Tibial artery (tissue), 4 donors: ENCODE measurements at regions not wholly inside any gene's neighbourhood (a gene's known extent, or its start where the extent isn't known, plus 50 kb on each side); places are given as distances from the start of the nearest gene placed in this dataset.
A peak's percentile ranks its signal among the peaks of the same experiment; 100 is the strongest.

Experiments used
- DNase-seq, 2 donors: peaks; one replicate each; pipeline ENCODE4 v3.0.0-alpha.2; 2019
- H3K27ac ChIP-seq, 2 donors: fragments of 200-600 bp; sonication (generic) in 1 of 2; 1 replicate in 1 of 2; 2 replicates in 1 of 2; pipeline ENCODE4 v1.5.1; 2018 to 2019; ENCODE audit warnings: mild to moderate bottlenecking in 1 of 2
- H3K27me3 ChIP-seq, 2 donors: fragments of 200-600 bp; sonication (generic) in 1 of 2; one replicate each; pipeline versions ENCODE4 v1.5.1 to v1.6.0; 2016 to 2019
- H3K36me3 ChIP-seq, 3 donors: fragments of 200-600 bp; sonication (generic) in 2 of 3; one replicate each; pipeline ENCODE4 v1.5.1; 2016 to 2019; ENCODE audit warnings: mild to moderate bottlenecking in 2 of 3
- H3K4me1 ChIP-seq, 4 donors: fragments of 200-600 bp; sonication (generic) in 2 of 4; 1 replicate in 3 of 4; 2 replicates in 1 of 4; pipeline ENCODE4 v1.5.1; 2016 to 2019
- H3K4me3 ChIP-seq, 2 donors: fragments of 200-600 bp; sonication (generic) in 1 of 2; 1 replicate in 1 of 2; 2 replicates in 1 of 2; pipeline ENCODE4 v1.5.1; 2018 to 2019; ENCODE audit warnings: mild to moderate bottlenecking in 2 of 2
- H3K9me3 ChIP-seq, 3 donors: fragments of 200-600 bp; sonication (generic) in 1 of 3; one replicate each; pipeline ENCODE4 v1.5.1; 2016 to 2019
- intact Hi-C: fragments of 100-400 bp; cut with DNase I; formaldehyde crosslinking; loops from one replicate; pipeline ENCODE4 v1.15.0; 2023; ENCODE audit warnings: low total_unique reads
- TF ChIP-seq, protein P1 (sequence below), 2 experiments: fragments of 200-600 bp in 1 of 2; fragments of 450-650 bp in 1 of 2; IDR thresholded peaks; one replicate each; pipeline ENCODE4 v1.5.1; 2017 to 2019; ENCODE audit warnings: antibody characterized with exemption in 2 of 2, mild to moderate bottlenecking in 1 of 2, moderate library complexity in 1 of 2

DNA sequence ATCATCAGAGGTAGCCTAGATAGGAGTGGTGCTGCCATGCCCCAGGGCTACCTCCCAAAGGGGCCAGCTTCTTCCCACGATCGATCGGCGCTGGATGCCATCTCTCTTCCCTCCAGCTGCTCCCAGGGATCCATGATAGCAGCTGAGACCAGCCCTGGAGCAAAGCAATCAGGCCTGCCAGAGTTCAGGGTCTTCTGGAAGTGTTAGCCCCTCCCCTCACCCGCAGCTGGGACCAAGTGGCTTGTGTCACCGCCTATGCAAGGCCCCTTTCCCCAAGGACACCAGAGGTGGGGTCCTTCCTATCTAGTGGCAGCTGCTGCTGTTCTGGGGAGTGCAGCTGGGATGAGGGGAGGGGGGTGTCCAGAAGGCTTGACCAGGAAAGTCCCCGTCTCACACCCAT, 87.0 kb downstream of the IRF2BPL start:
- Histone ChIP-seq H3K9me3 (no peaks in the 10 kb centered on the region), H3K27me3 (no peaks in the 10 kb centered on the region), H3K27ac (no peak overlapping the region), H3K4me3 (no peak overlapping the region), H3K36me3 (no peaks in the 10 kb centered on the region), H3K4me1 (peaks cover 0 to 34% (median 24%) of the 10 kb centered on the region in 4 donors)
- TF ChIP-seq, protein P1, sequence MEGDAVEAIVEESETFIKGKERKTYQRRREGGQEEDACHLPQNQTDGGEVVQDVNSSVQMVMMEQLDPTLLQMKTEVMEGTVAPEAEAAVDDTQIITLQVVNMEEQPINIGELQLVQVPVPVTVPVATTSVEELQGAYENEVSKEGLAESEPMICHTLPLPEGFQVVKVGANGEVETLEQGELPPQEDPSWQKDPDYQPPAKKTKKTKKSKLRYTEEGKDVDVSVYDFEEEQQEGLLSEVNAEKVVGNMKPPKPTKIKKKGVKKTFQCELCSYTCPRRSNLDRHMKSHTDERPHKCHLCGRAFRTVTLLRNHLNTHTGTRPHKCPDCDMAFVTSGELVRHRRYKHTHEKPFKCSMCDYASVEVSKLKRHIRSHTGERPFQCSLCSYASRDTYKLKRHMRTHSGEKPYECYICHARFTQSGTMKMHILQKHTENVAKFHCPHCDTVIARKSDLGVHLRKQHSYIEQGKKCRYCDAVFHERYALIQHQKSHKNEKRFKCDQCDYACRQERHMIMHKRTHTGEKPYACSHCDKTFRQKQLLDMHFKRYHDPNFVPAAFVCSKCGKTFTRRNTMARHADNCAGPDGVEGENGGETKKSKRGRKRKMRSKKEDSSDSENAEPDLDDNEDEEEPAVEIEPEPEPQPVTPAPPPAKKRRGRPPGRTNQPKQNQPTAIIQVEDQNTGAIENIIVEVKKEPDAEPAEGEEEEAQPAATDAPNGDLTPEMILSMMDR (IDR thresholded peaks at IDR 0.05), result no peak
- no peak for DNase-seq
- intact Hi-C loops, result no loop called here

DNA sequence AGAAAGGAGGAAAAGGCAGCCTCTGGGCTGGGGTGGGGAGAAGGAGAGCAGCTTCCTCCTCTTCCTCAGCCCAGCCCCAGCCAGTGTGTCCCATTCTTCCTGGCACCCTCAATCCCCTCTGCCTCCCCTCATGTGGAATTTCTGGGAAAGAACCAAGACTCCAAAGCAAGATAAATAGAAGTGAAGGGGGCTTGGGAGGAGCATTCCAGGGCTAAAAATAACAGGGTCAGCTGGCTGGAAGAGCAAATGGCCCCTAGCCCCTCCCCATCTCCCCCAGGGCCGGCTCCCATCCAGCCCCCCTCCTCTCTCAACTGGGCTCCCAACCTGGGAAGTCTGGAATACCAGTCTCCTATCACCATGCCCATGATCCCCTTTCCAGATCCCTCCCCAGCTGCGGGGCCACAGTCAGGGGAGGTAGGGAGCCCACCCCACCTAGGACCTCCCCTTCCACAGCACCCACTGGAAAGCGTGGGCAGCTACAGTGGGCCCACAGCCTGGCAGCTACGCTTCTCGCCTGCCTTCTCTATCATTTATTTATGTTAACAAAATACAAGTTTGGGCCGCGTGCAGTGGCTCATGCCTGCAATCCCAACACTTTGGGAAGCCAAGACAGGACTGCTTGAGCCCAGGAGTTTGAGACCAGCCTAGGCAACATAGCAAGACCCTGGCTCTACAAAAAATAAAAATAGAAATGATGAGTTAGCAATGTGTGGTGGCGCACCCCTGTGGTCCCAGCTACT, 88.3 kb downstream of the IRF2BPL start:
- Histone ChIP-seq H3K27ac (peak overlapping the region; percentile 15 to 21), H3K27me3 (no peaks in the 10 kb centered on the region), H3K4me1 (peaks cover 0 to 36% (median 25%) of the 10 kb centered on the region in 4 donors), H3K36me3 (no peaks in the 10 kb centered on the region), H3K4me3 (no peak overlapping the region), H3K9me3 (no peaks in the 10 kb centered on the region)
- no peak for DNase-seq
- TF ChIP-seq, protein P1 (IDR thresholded peaks at IDR 0.05), result no peak
- intact Hi-C loops, result no loop called here

DNA sequence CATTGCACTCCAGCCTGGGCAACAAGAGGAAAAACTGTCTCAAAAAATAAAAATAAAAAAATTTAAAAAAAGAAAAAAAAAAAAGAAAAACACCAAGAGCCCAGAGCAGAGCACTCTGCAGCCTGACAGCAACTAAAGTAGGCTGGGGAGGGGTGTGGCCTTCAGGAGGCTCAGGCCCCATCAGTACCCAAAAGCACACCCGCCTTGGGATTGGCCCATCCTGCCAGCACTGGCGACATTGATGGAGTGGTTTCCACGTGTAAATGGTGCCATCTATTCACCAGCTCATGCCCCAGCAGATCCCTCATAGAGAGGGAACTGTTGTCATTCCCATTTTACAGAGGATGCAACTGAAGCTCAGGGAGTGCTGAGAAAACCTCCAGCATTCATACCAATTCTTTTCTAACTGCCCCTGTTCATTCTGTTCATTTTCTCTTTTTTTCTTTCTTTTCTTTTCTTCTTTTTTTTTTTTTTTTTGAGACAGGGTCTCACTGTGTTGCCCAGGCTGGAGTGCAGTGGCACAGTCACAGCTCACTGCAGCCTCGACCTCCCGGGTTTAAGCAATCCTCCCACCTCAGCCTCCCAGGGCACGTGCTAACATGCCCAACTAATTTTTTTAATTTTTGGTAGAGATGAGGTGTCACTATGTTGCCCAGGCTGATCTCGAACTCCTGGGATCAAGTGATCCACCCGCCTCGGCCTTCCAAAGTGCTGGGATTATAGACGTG, 89.3 kb downstream of the IRF2BPL start:
- no peak for DNase-seq
- Histone ChIP-seq H3K27me3 (no peaks in the 10 kb centered on the region), H3K4me3 (no peak overlapping the region), H3K27ac (no peak overlapping the region), H3K9me3 (no peaks in the 10 kb centered on the region), H3K36me3 (no peaks in the 10 kb centered on the region), H3K4me1 (peaks cover 0 to 36% (median 25%) of the 10 kb centered on the region in 4 donors)
- intact Hi-C loops, result no loop called here
- TF ChIP-seq, protein P1 (IDR thresholded peaks at IDR 0.05), result no peak

DNA sequence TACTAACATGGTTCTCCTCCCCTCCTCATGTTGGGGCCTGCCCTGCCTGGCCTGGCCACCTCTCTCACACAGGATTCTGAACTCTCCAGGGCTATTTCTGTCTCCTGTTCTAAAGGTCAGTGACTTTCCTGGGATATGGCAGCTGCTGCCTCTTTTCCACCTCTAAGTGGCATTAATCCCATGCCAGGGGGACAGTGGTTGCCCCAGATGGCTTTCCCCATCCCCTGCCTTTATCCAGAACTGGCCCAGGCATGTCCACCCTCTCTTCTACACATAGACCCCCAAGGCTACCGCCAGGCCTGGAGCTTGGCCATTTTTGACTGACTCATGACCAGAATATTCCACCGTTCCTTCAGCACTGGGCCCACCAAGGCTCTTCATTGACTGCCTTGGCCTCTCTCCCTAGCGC, 90.4 kb downstream of the IRF2BPL start:
- TF ChIP-seq, protein P1 (IDR thresholded peaks at IDR 0.05), result no peak
- no peaks in the 10 kb centered on the region for H3K9me3 ChIP-seq
- H3K4me1 ChIP-seq, result peaks cover 0 to 36% (median 25%) of the 10 kb centered on the region in 4 donors
- no peaks in the 10 kb centered on the region for H3K36me3 ChIP-seq
- intact Hi-C loops, result no loop called here
- DNase-seq, result no peak
- H3K4me3 ChIP-seq, result no peak overlapping the region
- H3K27me3 ChIP-seq, result no peaks in the 10 kb centered on the region
- H3K27ac ChIP-seq, result peak overlapping the region; percentile 26 to 50

DNA sequence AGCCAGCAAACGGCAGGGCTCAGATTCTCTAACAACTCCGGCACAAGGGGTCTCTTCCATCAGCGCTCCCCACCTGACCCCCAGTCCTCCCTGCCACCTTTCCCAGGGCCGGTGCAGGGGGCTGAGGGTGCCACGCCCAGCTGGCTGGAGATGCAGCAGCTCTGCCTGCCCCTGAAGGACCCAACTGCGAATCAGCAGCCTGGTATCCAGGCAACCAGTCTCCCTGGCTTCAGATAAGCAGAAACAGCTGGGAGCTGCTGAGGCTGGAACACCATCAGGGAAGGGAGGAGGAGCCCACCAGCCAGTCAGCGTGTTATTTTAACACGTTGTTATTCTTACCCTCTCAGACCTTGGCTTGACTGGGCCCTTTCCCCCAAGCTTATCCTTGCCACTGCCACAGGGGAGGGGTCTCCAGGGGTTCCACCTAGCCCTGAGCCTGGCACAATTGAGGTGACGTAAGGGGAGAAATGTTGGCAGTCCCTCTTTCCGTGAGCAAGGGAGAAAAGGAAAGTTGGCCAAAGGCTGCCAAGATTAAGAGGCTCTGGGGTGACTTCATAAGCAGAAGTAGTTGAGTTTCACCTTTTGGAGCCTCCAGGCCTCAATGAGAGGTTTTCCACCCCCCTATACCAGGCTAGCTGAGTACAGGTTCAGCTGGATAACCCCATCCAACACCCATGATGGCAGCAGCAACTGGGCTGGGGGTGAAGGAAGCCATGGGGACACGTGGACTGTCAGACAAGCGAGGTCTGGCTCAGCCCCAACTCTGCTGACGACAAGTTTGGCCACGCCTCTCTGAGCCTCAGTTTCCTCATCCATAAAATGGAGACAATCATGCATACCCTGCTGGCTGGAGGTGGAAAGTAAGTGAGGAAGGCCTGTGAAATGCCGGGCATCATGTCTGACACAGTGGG, 91.1 kb downstream of the IRF2BPL start:
- TF ChIP-seq, protein P1 (IDR thresholded peaks at IDR 0.05), result no peak
- intact Hi-C loops, result no loop called here
- peak; percentile 50 to 83 for DNase-seq
- Histone ChIP-seq H3K36me3 (no peaks in the 10 kb centered on the region), H3K27me3 (no peaks in the 10 kb centered on the region), H3K27ac (peak overlapping the region; percentile 26 to 50), H3K9me3 (no peaks in the 10 kb centered on the region), H3K4me1 (peaks cover 0 to 36% (median 25%) of the 10 kb centered on the region in 4 donors), H3K4me3 (no peak overlapping the region)
